Right atrium auricular region (tissue), 2 donors: ENCODE measurements at regions not wholly inside any gene's neighbourhood (a gene's known extent, or its start where the extent isn't known, plus 50 kb on each side); places are given as distances from the start of the nearest gene placed in this dataset.

ENCODE experiments used
- DNase-seq: peaks from one replicate; pipeline ENCODE4 v3.0.0-alpha.2; 2019; ENCODE audit warnings: low spot score
- H3K27ac ChIP-seq, 2 donors: fragments of 200-600 bp; sonication (generic); 1 replicate in 1 of 2; 2 replicates in 1 of 2; pipeline ENCODE4 v1.5.1; 2016 to 2019
- H3K27me3 ChIP-seq, 2 donors: fragments of 200-600 bp; sonication (generic); one replicate each; pipeline versions ENCODE4 v1.5.1 to v1.6.0; 2017 to 2019
- H3K36me3 ChIP-seq: fragments of 200-600 bp; sonication (generic); one replicate; pipeline ENCODE4 v1.5.1; 2016
- H3K4me1 ChIP-seq, 2 donors: fragments of 200-600 bp; sonication (generic); one replicate each; pipeline versions ENCODE4 v1.5.1 to v1.6.0; 2017 to 2019
- H3K4me3 ChIP-seq, 2 donors: fragments of 200-600 bp; sonication (generic); 1 replicate in 1 of 2; 2 replicates in 1 of 2; pipeline ENCODE4 v1.5.1; 2017 to 2019; ENCODE audit warnings: mild to moderate bottlenecking in 1 of 2, moderate library complexity in 1 of 2
- H3K9me3 ChIP-seq, 2 donors: fragments of 200-600 bp; sonication (generic); one replicate each; pipeline ENCODE4 v1.5.1; 2019
- CTCF ChIP-seq, 2 donors: fragments of 200-600 bp; sonication (generic); IDR thresholded peaks; one replicate each; pipeline ENCODE4 v1.5.1; 2019; ENCODE audit warnings: antibody characterized with exemption in 2 of 2

DNA sequence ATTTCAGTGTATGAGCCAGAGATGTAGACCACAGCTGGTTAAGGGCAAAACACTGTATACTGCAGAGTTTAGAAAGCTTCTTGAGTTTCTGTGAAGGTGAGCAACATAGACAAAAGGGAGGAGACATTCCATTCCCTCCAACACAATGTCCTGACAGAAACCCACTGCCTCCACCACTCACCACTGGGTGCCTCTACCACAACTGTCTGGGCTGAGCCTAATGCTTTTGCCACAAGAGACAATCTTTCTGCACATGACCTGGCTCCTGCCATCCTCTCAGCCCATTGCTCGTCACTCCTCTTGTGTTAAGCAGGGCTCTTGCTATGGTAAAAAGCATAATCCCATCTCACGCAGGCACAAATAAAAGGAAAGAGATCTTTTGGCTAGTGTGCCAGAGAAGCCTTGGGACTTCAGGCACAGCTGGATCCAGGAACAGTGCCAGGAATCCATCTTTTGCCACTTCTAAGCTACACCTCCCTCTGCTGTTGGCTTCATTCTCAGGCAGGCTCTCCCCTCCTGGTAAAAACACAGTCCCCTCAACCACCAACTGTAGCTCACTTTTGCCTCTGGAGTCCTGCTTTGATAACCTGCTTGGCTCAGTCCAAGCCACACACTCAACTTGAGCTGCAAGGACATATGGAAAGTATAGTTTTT, 140.6 kb upstream of the PRR20G start:
- no peaks in the 10 kb centered on the region for H3K9me3 ChIP-seq

GRCh38 chr3:127427666-127428065, 139.8 kb upstream of the PRR20G start:
- no peaks in the 10 kb centered on the region for H3K36me3 ChIP-seq
- no peaks in the 10 kb centered on the region for H3K27me3 ChIP-seq
- DNase-seq, result no peak
- no peak overlapping the region for H3K27ac ChIP-seq
- no peak overlapping the region for H3K4me3 ChIP-seq
- H3K9me3 ChIP-seq, result no peaks in the 10 kb centered on the region
- TF ChIP-seq CTCF (IDR thresholded peaks at IDR 0.05), result no peak
- no peaks in the 10 kb centered on the region for H3K4me1 ChIP-seq

More for the DNA sequence above, 140.6 kb upstream of the PRR20G start:
- Histone ChIP-seq H3K27me3 (no peaks in the 10 kb centered on the region), H3K36me3 (no peaks in the 10 kb centered on the region), H3K27ac (no peak overlapping the region), H3K4me3 (no peak overlapping the region), H3K4me1 (no peaks in the 10 kb centered on the region)
- TF ChIP-seq CTCF (IDR thresholded peaks at IDR 0.05), result no peak
- no peak for DNase-seq

GRCh38 chr3:127427156-127427555, 139.3 kb upstream of the PRR20G start:
- DNase-seq, result no peak
- Histone ChIP-seq H3K36me3 (no peaks in the 10 kb centered on the region), H3K9me3 (no peaks in the 10 kb centered on the region), H3K4me1 (no peaks in the 10 kb centered on the region), H3K4me3 (no peak overlapping the region), H3K27ac (no peak overlapping the region), H3K27me3 (no peaks in the 10 kb centered on the region)
- no peak for TF ChIP-seq CTCF (IDR thresholded peaks at IDR 0.05)

- no peak for TF ChIP-seq CTCF (IDR thresholded peaks at IDR 0.05)
- H3K4me1 ChIP-seq, result no peaks in the 10 kb centered on the region
These were observed 138.8 kb upstream of the PRR20G start for GRCh38 chr3:127426444-127427153.

GRCh38 chr3:127425505-127426443, 137.9 kb upstream of the PRR20G start:
- Histone ChIP-seq H3K36me3 (no peaks in the 10 kb centered on the region), H3K9me3 (no peaks in the 10 kb centered on the region), H3K4me3 (no peak overlapping the region), H3K27ac (no peak overlapping the region), H3K4me1 (no peaks in the 10 kb centered on the region), H3K27me3 (no peaks in the 10 kb centered on the region)
- TF ChIP-seq CTCF (IDR thresholded peaks at IDR 0.05), result no peak
- no peak for DNase-seq

More at GRCh38 chr3:127426444-127427153, 138.8 kb upstream of the PRR20G start:
- Histone ChIP-seq H3K27me3 (no peaks in the 10 kb centered on the region), H3K27ac (no peak overlapping the region), H3K9me3 (no peaks in the 10 kb centered on the region), H3K4me3 (no peak overlapping the region), H3K36me3 (no peaks in the 10 kb centered on the region)
- DNase-seq, result no peak
